Large intestine (tissue), 3 donors: ENCODE measurements at regions not wholly inside any gene's neighbourhood (a gene's known extent, or its start where the extent isn't known, plus 50 kb on each side); places are given as distances from the start of the nearest gene placed in this dataset.
"Not testable (repeated sequence)": the region's sequence is repeated elsewhere in the genome, so short reads cannot be mapped to it uniquely, and the experiment has no call there.

Experiments
- DNase-seq, 2 donors: peaks; one replicate each; pipeline versions ENCODE4 v3.0.0 to v3.0.0-alpha.2; 2013
- H3K27ac ChIP-seq: one replicate; pipeline ENCODE4 v1.5.1; 2013; ENCODE audit warnings: low read length
- H3K27me3 ChIP-seq: 2 replicates; pipeline ENCODE4 v1.6.1; 2013; ENCODE audit warnings: low read length; ENCODE audit not compliant: control insufficient read depth, insufficient read depth
- H3K36me3 ChIP-seq: 2 replicates; pipeline ENCODE4 v1.6.1; 2013; ENCODE audit warnings: low read length; ENCODE audit not compliant: control insufficient read depth, insufficient read depth
- H3K4me1 ChIP-seq: one replicate; pipeline ENCODE4 v1.6.1; 2013; ENCODE audit warnings: low read length; ENCODE audit not compliant: control insufficient read depth, insufficient read depth
- H3K4me3 ChIP-seq: one replicate; pipeline ENCODE4 v1.5.1; 2013; ENCODE audit warnings: low read length
- H3K9me3 ChIP-seq: one replicate; pipeline ENCODE4 v1.6.1; 2013; ENCODE audit warnings: mild to moderate bottlenecking, low read depth, low read length, moderate library complexity; ENCODE audit not compliant: control insufficient read depth
- WGBS: methylation state at CpG from one replicate; pipeline ENCODE4 v1.1.5; 2013; ENCODE audit warnings: low lambda C conversion rate; ENCODE audit not compliant: insufficient coverage; 5-methylcytosine and 5-hydroxymethylcytosine counted together

DNA sequence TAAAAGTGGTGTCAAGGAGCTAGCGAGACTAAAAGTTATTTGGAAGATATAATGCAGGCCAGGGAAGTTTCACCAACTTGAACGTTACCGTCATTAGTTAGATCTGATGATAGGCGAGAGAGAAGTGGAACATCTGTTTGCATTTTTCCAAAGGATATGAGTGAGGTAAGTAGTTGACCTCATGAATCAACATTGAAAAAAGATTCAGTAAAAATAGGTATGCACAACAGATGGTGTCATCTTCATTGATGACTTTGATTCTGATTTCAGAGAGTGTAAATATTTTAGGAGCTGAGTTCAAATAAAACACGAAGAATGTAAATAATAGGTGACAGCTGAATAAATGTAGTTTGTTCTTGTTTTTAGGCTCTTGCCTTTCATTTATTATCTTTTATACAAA is 998.9 kb upstream of the CDH6 start:
- no peak for DNase-seq
- Histone ChIP-seq H3K27me3 (no peaks in the 10 kb centered on the region), H3K4me1 (no peaks in the 10 kb centered on the region), H3K27ac (no peak overlapping the region), H3K36me3 (no peaks in the 10 kb centered on the region), H3K9me3 (no peaks in the 10 kb centered on the region), H3K4me3 (no peak overlapping the region)
- WGBS: 83% methylated on average over 2 of the region's 5 CpGs

DNA sequence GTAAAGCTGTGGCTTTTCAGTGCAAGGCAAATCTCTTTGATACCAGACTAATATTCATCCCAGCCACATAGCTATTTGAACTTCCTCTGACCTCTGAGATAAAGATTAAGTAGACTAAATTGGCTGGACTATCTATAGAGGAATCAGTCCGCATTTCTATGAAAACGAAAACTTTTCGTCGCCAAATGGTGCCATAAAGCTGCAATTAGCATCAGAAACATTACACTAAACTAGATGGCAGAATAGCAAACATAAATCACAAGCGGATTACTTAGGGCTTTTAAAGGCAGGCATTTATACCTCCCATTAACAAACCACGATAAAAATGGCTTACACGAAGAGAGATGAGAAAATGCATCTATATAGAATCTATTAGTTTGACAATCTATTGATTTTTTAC is 1009.7 kb upstream of the CDH6 start:
- no peak for DNase-seq
- no peaks in the 10 kb centered on the region for H3K9me3 ChIP-seq
- whole genome bisulfite sequencing: 40% methylated on average over 2 of the region's 7 CpGs
- no peaks in the 10 kb centered on the region for H3K36me3 ChIP-seq
- no peaks in the 10 kb centered on the region for H3K4me1 ChIP-seq
- H3K4me3 ChIP-seq: no peak overlapping the region
- H3K27me3 ChIP-seq: no peaks in the 10 kb centered on the region
- H3K27ac ChIP-seq: no peak overlapping the region

DNA sequence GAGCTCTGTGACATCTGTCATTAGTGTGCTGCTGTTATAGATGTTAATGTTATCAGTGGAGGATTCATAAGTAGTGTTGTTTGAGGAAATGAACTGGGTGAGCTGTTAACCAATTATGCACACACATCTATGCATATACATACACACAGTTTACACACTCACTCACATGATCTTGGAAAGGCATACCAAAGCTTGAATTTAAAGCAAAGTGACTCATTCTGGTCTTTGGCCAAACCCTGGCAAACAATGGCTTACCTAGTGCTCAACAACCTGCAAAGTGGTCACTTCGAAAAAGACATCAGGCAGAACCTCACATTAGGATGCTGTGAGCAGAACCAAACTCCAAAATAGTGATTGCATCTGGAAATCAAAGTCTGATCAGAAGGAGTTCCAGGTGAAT is 1037.3 kb upstream of the CDH6 start:
- H3K4me3 ChIP-seq: no peak overlapping the region
- H3K9me3 ChIP-seq: no peaks in the 10 kb centered on the region
- no peaks in the 10 kb centered on the region for H3K36me3 ChIP-seq
- no peak overlapping the region for H3K27ac ChIP-seq
- no peaks in the 10 kb centered on the region for H3K27me3 ChIP-seq
- DNase-seq: no peak
- no peaks in the 10 kb centered on the region for H3K4me1 ChIP-seq
- WGBS: no CpG with 5 or more reads among the region's 1 CpG

DNA sequence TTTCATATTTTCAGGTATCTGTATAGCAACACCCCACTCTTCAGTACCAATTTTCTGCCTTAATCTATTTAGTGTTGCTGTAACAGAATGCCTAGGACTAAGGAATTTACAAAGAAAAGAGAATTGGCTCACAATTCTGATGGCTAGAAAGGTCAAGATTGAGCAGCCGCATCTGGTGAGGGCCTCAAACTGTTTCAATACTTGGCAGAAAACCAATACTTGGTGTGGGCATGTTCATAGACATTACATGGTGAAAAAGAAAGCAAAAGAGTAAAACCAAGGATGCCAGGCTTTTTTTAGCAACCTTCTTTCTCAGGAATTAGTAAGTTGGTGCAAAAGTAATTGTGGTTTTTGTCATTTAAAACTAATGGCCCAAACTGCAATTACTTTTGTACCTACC is 1041.1 kb upstream of the CDH6 start:
- 83% methylated on average over 1 of the region's 1 CpG for WGBS
- H3K36me3 ChIP-seq: no peaks in the 10 kb centered on the region

DNA sequence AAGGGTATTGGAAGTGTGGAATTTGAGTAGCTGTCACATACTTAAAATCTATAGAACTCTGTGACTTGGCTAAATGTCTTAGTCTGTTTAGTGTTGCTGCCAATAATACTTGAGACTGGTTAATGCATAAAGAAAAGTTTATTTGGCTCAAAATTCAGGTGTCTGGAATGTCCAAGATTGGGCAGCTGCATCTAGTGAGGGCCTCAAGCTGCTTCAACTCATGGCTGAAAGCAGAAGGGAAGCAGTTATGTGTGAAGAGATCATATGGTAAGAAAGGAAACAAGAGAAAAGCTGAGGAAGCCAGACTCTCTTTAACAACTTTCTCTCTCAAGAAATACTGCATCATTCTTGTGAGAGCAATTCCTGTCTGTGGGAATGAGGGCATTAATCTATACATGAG is 1043.3 kb upstream of the CDH6 start:
- no peaks in the 10 kb centered on the region for H3K4me1 ChIP-seq
- H3K27me3 ChIP-seq: no peaks in the 10 kb centered on the region
- DNase-seq: no peak
- no peak overlapping the region for H3K4me3 ChIP-seq
- H3K27ac ChIP-seq: no peak overlapping the region
- H3K9me3 ChIP-seq: no peaks in the 10 kb centered on the region
- no peaks in the 10 kb centered on the region for H3K36me3 ChIP-seq

More for the DNA sequence above, 1041.1 kb upstream of the CDH6 start:
- H3K9me3 ChIP-seq: no peaks in the 10 kb centered on the region
- H3K4me1 ChIP-seq: no peaks in the 10 kb centered on the region
- H3K4me3 ChIP-seq: no peak overlapping the region
- H3K27ac ChIP-seq: no peak overlapping the region
- H3K27me3 ChIP-seq: no peaks in the 10 kb centered on the region
- DNase-seq: no peak

DNA sequence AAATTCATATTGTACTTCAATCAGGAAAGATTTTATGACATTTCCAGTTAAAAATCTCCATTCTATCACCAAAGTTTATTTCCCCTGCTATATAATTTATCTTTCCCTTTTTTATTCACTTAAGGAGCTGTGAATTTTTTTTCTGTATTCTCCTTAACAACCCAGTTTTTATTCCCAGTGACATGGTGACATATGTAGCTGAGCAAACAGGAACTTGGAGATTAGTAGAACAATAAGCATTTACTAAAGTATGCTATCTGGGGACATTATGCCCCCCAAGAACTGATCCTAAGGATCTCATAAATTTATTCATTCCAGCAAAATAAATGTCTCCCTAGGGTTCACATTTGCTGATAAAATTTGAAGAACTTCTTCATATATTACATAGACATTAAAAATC is 1044.0 kb upstream of the CDH6 start:
- H3K9me3 ChIP-seq: no peaks in the 10 kb centered on the region
- H3K27me3 ChIP-seq: no peaks in the 10 kb centered on the region
- DNase-seq: no peak
- no peaks in the 10 kb centered on the region for H3K4me1 ChIP-seq
- no peaks in the 10 kb centered on the region for H3K36me3 ChIP-seq
- H3K27ac ChIP-seq: no peak overlapping the region
- no peak overlapping the region for H3K4me3 ChIP-seq

DNA sequence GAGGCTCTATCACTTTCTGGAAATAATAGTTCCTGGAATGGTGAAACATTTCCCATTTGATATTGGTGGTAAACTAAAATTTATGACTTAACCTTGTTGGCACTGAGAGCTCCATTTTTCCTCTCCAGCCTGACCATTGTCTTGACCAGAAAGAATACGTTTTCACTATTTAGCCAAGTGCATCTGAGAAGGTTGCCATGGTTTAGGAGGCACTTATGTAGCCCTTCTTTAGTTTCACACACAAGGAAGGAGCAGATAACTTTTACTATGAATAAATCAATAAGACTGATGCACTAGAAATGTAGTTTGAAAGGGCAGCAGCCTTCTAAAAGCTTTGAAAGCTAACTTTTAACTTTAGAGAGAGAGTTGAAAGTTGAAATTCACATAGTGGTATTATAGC is 1045.5 kb upstream of the CDH6 start:
- no CpG with 5 or more reads among the region's 1 CpG for WGBS
- DNase-seq: no peak

DNA sequence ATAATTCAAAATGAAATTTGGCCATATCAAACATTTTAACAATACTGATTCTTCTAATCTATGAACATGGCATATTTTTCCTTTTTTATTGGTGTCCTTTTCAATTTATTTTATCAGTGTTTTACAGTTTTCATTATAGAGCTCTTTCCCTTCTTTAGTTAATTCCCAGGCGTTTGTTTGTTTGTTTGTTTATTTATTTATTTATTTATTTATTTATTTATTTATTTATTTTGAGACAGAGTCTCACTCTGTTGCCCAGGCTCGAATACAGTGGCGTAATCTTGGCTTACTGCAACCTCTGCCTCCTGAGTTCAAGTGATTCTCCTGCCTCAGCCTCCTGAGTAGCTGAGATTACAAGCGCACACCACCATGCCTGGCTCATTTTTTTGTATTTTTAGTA is 1049.4 kb upstream of the CDH6 start:
- WGBS: 100% methylated on average over 2 of the region's 4 CpGs
- H3K9me3 ChIP-seq, H3K36me3 ChIP-seq, H3K27me3 ChIP-seq, H3K4me3 ChIP-seq, DNase-seq, H3K4me1 ChIP-seq, H3K27ac ChIP-seq: not testable (repeated sequence)

More for the DNA sequence above, 1045.5 kb upstream of the CDH6 start:
- Histone ChIP-seq H3K4me1 (no peaks in the 10 kb centered on the region), H3K9me3 (no peaks in the 10 kb centered on the region), H3K36me3 (no peaks in the 10 kb centered on the region), H3K27me3 (no peaks in the 10 kb centered on the region), H3K4me3 (no peak overlapping the region), H3K27ac (no peak overlapping the region)

DNA sequence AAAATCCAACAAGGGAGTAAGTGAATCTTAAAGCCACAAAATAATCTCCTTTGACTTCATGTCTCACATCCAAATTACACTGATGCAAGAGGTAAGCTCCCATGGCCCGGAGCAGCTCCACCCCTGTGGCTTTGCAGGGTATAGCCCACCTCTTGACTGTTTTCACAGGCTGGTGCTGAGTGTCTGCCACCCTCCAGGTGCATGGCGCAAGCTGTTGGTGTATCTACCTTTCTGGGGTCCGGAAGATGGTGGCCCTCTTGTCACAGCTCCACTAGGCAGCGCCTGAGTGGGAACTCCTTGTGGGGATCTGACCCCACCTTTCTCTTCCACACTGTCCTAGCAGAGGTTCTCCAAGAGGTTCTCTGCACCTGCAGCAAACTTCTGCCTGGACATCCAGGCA is 1051.1 kb upstream of the CDH6 start:
- WGBS: no CpG with 5 or more reads among the region's 4 CpGs
- Histone ChIP-seq H3K36me3 (no peaks in the 10 kb centered on the region), H3K27ac (no peak overlapping the region), H3K27me3 (no peaks in the 10 kb centered on the region), H3K4me3 (no peak overlapping the region), H3K4me1 (no peaks in the 10 kb centered on the region), H3K9me3 (no peaks in the 10 kb centered on the region)
- no peak for DNase-seq

DNA sequence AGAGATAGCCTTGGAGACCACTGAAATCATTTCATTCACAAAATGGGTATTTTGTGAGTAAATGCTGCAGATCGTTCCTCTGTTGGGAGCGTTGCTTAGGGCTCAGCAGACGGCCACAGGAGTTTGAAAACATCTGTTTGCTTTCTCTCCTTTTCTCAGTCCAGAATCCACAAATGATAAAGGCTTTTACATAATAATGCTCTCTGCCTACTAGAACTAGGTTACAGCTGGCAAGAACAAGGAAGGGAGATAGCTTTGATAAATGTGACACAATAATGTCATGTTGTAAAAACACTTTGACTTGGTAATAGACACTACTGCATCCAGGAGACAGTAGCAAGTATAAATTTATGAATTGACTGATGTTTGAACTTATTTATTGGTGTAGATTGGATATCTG is 1072.4 kb upstream of the CDH6 start:
- Histone ChIP-seq H3K27me3 (no peaks in the 10 kb centered on the region), H3K4me1 (no peaks in the 10 kb centered on the region), H3K4me3 (no peak overlapping the region), H3K36me3 (no peaks in the 10 kb centered on the region), H3K9me3 (no peaks in the 10 kb centered on the region), H3K27ac (no peak overlapping the region)
- WGBS: no CpG with 5 or more reads among the region's 3 CpGs
- peak; percentile 4 to 24 for DNase-seq

DNA sequence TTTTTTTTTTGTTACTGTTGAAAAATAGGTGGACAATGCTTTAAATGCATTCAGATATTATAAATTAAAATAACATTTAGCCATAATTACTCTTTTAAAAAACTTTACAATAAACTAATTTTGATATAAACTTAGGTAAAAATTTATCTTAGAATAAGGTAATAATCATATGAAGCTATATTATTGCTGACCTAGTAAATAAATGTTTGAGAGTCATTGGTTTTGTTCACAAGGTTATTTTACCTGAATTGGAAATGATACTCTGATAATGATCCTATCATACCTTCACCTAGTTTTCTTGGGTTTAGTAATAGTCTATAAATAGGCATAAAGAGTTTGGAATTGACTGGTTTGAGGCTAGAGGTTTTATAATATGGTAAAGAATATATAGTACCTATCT is 1076.4 kb upstream of the CDH6 start:
- Histone ChIP-seq H3K27ac (no peak overlapping the region), H3K4me3 (no peak overlapping the region), H3K9me3 (no peaks in the 10 kb centered on the region), H3K4me1 (no peaks in the 10 kb centered on the region), H3K27me3 (no peaks in the 10 kb centered on the region), H3K36me3 (no peaks in the 10 kb centered on the region)
- no peak for DNase-seq

DNA sequence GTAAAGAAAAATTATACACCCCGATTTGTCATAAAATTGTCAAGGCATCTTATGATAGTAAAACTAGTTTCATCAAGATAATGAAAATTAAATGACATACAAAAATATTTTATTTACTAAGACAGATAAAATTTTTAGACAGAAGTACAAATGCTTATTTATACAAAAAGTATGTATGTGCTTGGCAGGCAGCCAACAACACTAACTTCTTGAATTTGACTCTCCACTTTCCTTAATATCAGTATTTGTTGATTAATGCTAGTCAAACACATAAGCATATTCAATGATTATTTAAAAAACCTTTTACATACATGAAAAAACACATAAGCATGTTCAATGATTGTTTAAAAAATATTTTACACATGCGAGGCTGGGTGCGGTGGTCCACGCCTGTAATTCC is 1079.9 kb upstream of the CDH6 start:
- Histone ChIP-seq H3K27ac (peak overlapping the region; percentile 60), H3K9me3 (no peaks in the 10 kb centered on the region), H3K36me3 (no peaks in the 10 kb centered on the region), H3K4me3 (no peak overlapping the region), H3K4me1 (no peaks in the 10 kb centered on the region), H3K27me3 (no peaks in the 10 kb centered on the region)
- DNase-seq: no peak
- WGBS: 80% methylated on average over 1 of the region's 4 CpGs
